K562 (cell line): ENCODE measurements at regions not wholly inside any gene's neighbourhood (a gene's known extent, or its start where the extent isn't known, plus 50 kb on each side); places are given as distances from the start of the nearest gene placed in this dataset.

Experiments
- KDM1A ChIP-seq, 2 experiments: fragments of 450-650 bp; IDR thresholded peaks; 2 replicates each; pipeline ENCODE4 v1.6.1; 2016; ENCODE audit warnings: mild to moderate bottlenecking in 2 of 2
- POLR2AphosphoS5 ChIP-seq: IDR thresholded peaks from 2 replicates; pipeline ENCODE4 v1.6.1; 2011; ENCODE audit warnings: mild to moderate bottlenecking, low read depth, low read length, moderate library complexity; ENCODE audit not compliant: control insufficient read depth, insufficient read depth
- TCF7L2 ChIP-seq: fragments of 150-350 bp; IDR thresholded peaks from 2 replicates; pipeline ENCODE4 v1.6.1; 2016; ENCODE audit warnings: low read depth, mild to moderate bottlenecking, low read length, moderate library complexity
- XRCC5 ChIP-seq: fragments of 200-400 bp; formaldehyde crosslinking; IDR thresholded peaks from 2 replicates; pipeline ENCODE4 v1.6.1; 2017; ENCODE audit warnings: low read depth, mild to moderate bottlenecking, low read length
- ZBTB26 ChIP-seq: fragments of 450-650 bp; formaldehyde crosslinking; IDR thresholded peaks from 2 replicates; pipeline ENCODE4 v1.4.0; 2022; ENCODE audit warnings: missing genetic modification characterization
- ZNF184 ChIP-seq: sonication (generic); formaldehyde crosslinking; IDR thresholded peaks from 2 replicates; pipeline ENCODE4 v1.5.0; 2020; ENCODE audit warnings: missing genetic modification reagents
- ZNF224 ChIP-seq: sonication (generic); formaldehyde crosslinking; IDR thresholded peaks from 2 replicates; pipeline ENCODE4 v1.8.0; 2022; ENCODE audit warnings: mild to moderate bottlenecking, missing genetic modification reagents
- ZNF445 ChIP-seq: fragments of 250-450 bp; sonication (Bioruptor Pico); IDR thresholded peaks from 2 replicates; pipeline ENCODE4 v1.4.0; 2020; ENCODE audit warnings: low read depth, mild to moderate bottlenecking, moderate library complexity
- TF ChIP-seq, protein P1 (sequence below), 3 experiments: IDR thresholded peaks in 2 of 3; conservative IDR thresholded peaks in 1 of 3; 2 replicates each; pipeline ENCODE4 v1.5.1; 2011 to 2012; ENCODE audit warnings: low read length in 3 of 3, mild to moderate bottlenecking in 3 of 3, control low read depth in 2 of 3, improper control_type of control experiment in 1 of 3, inconsistent platforms in 1 of 3, low read depth in 1 of 3, mixed read lengths in 1 of 3, moderate library complexity in 1 of 3; ENCODE audit not compliant: insufficient read depth in 2 of 3

DNA sequence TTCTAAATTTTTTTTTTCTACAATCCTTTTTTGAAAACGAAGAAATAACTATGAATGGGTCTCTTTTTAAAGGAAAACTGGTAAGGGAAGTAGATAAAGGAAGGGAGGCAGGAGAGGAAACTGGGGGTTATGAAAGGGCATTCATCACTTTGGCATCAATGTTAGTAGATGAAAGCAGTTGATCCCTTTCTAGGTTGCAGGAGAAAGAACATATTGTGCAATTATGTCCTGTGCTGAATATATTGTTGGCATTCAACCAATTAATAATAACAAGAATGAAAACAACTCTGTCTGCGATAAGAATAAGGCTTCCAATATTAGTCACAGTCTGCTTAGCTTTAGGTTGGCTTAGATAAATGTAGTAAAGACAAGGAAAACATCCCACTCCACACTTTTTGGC is 796.8 kb upstream of the KLHL1 start:
- TF ChIP-seq ZNF184 (no peak), POLR2AphosphoS5 (no peak), KDM1A (IDR thresholded peaks at IDR 0.05) (no peak), ZNF445 (CRISPR knock-in tag) (no peak), XRCC5 (no peak), ZBTB26 (no peak), ZNF224 (CRISPR knock-in tag) (no peak), TCF7L2 (no peak)
- TF ChIP-seq, protein P1, sequence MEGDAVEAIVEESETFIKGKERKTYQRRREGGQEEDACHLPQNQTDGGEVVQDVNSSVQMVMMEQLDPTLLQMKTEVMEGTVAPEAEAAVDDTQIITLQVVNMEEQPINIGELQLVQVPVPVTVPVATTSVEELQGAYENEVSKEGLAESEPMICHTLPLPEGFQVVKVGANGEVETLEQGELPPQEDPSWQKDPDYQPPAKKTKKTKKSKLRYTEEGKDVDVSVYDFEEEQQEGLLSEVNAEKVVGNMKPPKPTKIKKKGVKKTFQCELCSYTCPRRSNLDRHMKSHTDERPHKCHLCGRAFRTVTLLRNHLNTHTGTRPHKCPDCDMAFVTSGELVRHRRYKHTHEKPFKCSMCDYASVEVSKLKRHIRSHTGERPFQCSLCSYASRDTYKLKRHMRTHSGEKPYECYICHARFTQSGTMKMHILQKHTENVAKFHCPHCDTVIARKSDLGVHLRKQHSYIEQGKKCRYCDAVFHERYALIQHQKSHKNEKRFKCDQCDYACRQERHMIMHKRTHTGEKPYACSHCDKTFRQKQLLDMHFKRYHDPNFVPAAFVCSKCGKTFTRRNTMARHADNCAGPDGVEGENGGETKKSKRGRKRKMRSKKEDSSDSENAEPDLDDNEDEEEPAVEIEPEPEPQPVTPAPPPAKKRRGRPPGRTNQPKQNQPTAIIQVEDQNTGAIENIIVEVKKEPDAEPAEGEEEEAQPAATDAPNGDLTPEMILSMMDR (IDR thresholded peaks at IDR 0.05 in 2 of 3, conservative IDR thresholded peaks at IDR 0.05 in 1 of 3; ENCODE audit: insufficient read depth in 2 of 3, low read depth in 1 of 3, low read length in 3 of 3), result no peak
